WTC11 (cell line): ENCODE measurements at regions not wholly inside any gene's neighbourhood (a gene's known extent, or its start where the extent isn't known, plus 50 kb on each side); places are given as distances from the start of the nearest gene placed in this dataset.

ENCODE experiments used
- ATAC-seq: fragments of 200-7000 bp; cut with Tn5 transposase; 2 replicates; pipeline ENCODE4 v1.10.0; 2021; ENCODE audit warnings: mild to moderate bottlenecking, moderate library complexity
- CTCF ChIA-PET: fragments of 300-600 bp; sonication (Branson Sonifier 250); formaldehyde crosslinking; loops from one replicate; lab custom pipeline; 2021; ENCODE audit warnings: antibody characterized with exemption; lab: Charles Lee
- POLR2A ChIA-PET: fragments of 350-600 bp; sonication (Branson Sonifier 250); formaldehyde crosslinking; loops from one replicate; lab custom pipeline; 2021; ENCODE audit warnings: antibody characterized with exemption; lab: Charles Lee
- DNase-seq: peaks from one replicate; pipeline ENCODE4 v3.0.0; 2021; ENCODE audit warnings: low spot score
- H3K27ac Mint-ChIP-seq: 2 replicates; pipeline ENCODE4 v1.8.0; 2021; ENCODE audit warnings: mixed read lengths
- H3K27me3 Mint-ChIP-seq: 2 replicates; pipeline ENCODE4 v1.8.0; 2021; ENCODE audit warnings: low read depth, mild to moderate bottlenecking, moderate library complexity, mixed read lengths
- H3K36me3 Mint-ChIP-seq: 2 replicates; pipeline ENCODE4 v1.8.0; 2021; ENCODE audit warnings: mixed read lengths
- H3K4me1 Mint-ChIP-seq: 2 replicates; pipeline ENCODE4 v1.8.0; 2022; ENCODE audit warnings: mixed read lengths
- H3K4me3 Mint-ChIP-seq: 2 replicates; pipeline ENCODE4 v1.8.0; 2021; ENCODE audit warnings: mild to moderate bottlenecking, moderate library complexity, mixed read lengths
- H3K9me3 Mint-ChIP-seq: 2 replicates; pipeline ENCODE4 v1.8.0; 2021; ENCODE audit warnings: mixed read lengths
- CBFB ChIP-seq: sonication (generic); formaldehyde crosslinking; IDR thresholded peaks from 2 replicates; pipeline ENCODE4 v1.8.1; 2022; ENCODE audit warnings: mild to moderate bottlenecking, low read depth, missing genetic modification reagents
- CREB1 ChIP-seq: sonication (generic); formaldehyde crosslinking; IDR thresholded peaks from 2 replicates; pipeline ENCODE4 v1.8.0; 2023; ENCODE audit warnings: mild to moderate bottlenecking, missing genetic modification reagents
- CREM ChIP-seq: sonication (generic); formaldehyde crosslinking; IDR thresholded peaks from 2 replicates; pipeline ENCODE4 v1.8.1; 2022; ENCODE audit warnings: mild to moderate bottlenecking, missing genetic modification reagents, moderate library complexity
- EMX1 ChIP-seq: fragments of 250-450 bp; sonication (Bioruptor Pico); IDR thresholded peaks from 2 replicates; pipeline ENCODE4 v1.8.0; 2021; ENCODE audit warnings: mild to moderate bottlenecking
- PRRX2 ChIP-seq: fragments of 250-450 bp; sonication (Bioruptor Pico); IDR thresholded peaks from 2 replicates; pipeline ENCODE4 v1.8.0; 2021; ENCODE audit warnings: mild to moderate bottlenecking
- TEAD1 ChIP-seq: sonication (generic); formaldehyde crosslinking; IDR thresholded peaks from 2 replicates; pipeline ENCODE4 v1.8.0; 2022; ENCODE audit warnings: mild to moderate bottlenecking, missing genetic modification reagents
- ZNF263 ChIP-seq: sonication (generic); formaldehyde crosslinking; IDR thresholded peaks from 2 replicates; pipeline ENCODE4 v1.8.1; 2022; ENCODE audit warnings: low read depth, mild to moderate bottlenecking, moderate library complexity, missing genetic modification reagents
- ZNF396 ChIP-seq: fragments of 250-450 bp; sonication (Bioruptor Pico); IDR thresholded peaks from 2 replicates; pipeline ENCODE4 v1.8.0; 2021; ENCODE audit warnings: mild to moderate bottlenecking, moderate library complexity, borderline replicate concordance
- TF ChIP-seq, protein P1 (sequence below): sonication (generic); formaldehyde crosslinking; IDR thresholded peaks from 2 replicates; pipeline ENCODE4 v1.8.0; 2022; ENCODE audit warnings: mild to moderate bottlenecking, missing genetic modification reagents
- TF ChIP-seq, protein P2 (sequence below): fragments of 250-450 bp; sonication (Bioruptor Pico); IDR thresholded peaks from 2 replicates; pipeline ENCODE4 v1.9.0; 2021; ENCODE audit warnings: mild to moderate bottlenecking
- TF ChIP-seq, protein P3 (sequence below): sonication (generic); formaldehyde crosslinking; IDR thresholded peaks from 2 replicates; pipeline ENCODE4 v1.8.0; 2022; ENCODE audit warnings: missing genetic modification reagents
- TF ChIP-seq, protein P4 (sequence below): fragments of 250-450 bp; sonication (Bioruptor Pico); IDR thresholded peaks from 2 replicates; pipeline ENCODE4 v1.9.0; 2021; ENCODE audit warnings: moderate library complexity, mild to moderate bottlenecking, inconsistent platforms, borderline replicate concordance
- TF ChIP-seq, protein P5 (sequence below): sonication (generic); formaldehyde crosslinking; IDR thresholded peaks from 2 replicates; pipeline ENCODE4 v1.8.1; 2022; ENCODE audit warnings: low read depth, mild to moderate bottlenecking, moderate library complexity, missing genetic modification reagents, borderline replicate concordance
- TF ChIP-seq, protein P6 (sequence below): sonication (generic); formaldehyde crosslinking; IDR thresholded peaks from 2 replicates; pipeline ENCODE4 v1.8.0; 2023; ENCODE audit warnings: missing genetic modification reagents
- TF ChIP-seq, protein P7 (sequence below): sonication (generic); formaldehyde crosslinking; IDR thresholded peaks from 2 replicates; pipeline ENCODE4 v1.8.1; 2023; ENCODE audit warnings: mild to moderate bottlenecking, missing genetic modification reagents, moderate library complexity
- TF ChIP-seq, protein P8 (sequence below): sonication (generic); formaldehyde crosslinking; IDR thresholded peaks from 2 replicates; pipeline ENCODE4 v1.8.0; 2022; ENCODE audit warnings: mild to moderate bottlenecking, missing genetic modification reagents
- TF ChIP-seq, protein P9 (sequence below): sonication (generic); formaldehyde crosslinking; IDR thresholded peaks from 2 replicates; pipeline ENCODE4 v1.8.1; 2022; ENCODE audit warnings: low read depth, missing genetic modification reagents, borderline replicate concordance
- TF ChIP-seq, protein P10 (sequence below): sonication (generic); formaldehyde crosslinking; IDR thresholded peaks from 2 replicates; pipeline ENCODE4 v1.8.1; 2023; ENCODE audit warnings: mild to moderate bottlenecking, missing genetic modification reagents

DNA sequence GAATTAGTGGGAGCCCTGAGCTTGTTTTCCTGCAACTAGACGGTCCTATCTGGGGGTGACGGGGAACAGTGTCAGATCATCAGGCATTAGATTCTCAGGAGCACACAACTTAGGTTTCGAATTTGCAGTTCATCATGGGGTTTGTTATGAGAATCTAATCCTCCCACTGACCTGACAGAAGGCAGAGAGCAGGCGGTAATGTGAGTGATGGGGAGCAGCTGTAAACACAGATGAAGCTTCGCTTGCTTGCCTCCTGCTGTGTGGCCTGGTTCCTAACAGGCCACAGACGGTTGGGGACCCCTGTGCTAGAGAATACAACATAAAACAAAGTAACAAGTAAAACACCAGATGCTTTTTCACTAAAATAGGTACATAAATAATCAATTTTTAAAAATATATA, 86.2 kb upstream of the BLTP1 start:
- POLR2A ChIA-PET: no interaction called here
- no peaks in the 10 kb centered on the region for H3K36me3 Mint-ChIP-seq
- CTCF ChIA-PET: no interaction called here
- H3K9me3 Mint-ChIP-seq: peaks cover 3% of the 10 kb centered on the region; the same call in 1 of the 2 replicates
- ATAC-seq (no peak), DNase-seq (no peak)
- TF ChIP-seq ZNF263 (CRISPR knock-in tag) (no peak), ZNF396 (CRISPR knock-in tag) (no peak), CBFB (CRISPR knock-in tag) (no peak), TEAD1 (CRISPR knock-in tag) (no peak), EMX1 (no peak)
- TF ChIP-seq, protein P1, sequence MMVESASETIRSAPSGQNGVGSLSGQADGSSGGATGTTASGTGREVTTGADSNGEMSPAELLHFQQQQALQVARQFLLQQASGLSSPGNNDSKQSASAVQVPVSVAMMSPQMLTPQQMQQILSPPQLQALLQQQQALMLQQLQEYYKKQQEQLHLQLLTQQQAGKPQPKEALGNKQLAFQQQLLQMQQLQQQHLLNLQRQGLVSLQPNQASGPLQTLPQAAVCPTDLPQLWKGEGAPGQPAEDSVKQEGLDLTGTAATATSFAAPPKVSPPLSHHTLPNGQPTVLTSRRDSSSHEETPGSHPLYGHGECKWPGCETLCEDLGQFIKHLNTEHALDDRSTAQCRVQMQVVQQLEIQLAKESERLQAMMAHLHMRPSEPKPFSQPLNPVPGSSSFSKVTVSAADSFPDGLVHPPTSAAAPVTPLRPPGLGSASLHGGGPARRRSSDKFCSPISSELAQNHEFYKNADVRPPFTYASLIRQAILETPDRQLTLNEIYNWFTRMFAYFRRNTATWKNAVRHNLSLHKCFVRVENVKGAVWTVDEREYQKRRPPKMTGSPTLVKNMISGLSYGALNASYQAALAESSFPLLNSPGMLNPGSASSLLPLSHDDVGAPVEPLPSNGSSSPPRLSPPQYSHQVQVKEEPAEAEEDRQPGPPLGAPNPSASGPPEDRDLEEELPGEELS: no peak
- TF ChIP-seq, protein P2, sequence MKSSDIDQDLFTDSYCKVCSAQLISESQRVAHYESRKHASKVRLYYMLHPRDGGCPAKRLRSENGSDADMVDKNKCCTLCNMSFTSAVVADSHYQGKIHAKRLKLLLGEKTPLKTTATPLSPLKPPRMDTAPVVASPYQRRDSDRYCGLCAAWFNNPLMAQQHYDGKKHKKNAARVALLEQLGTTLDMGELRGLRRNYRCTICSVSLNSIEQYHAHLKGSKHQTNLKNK (CRISPR knock-in tag): no peak
- TF ChIP-seq, protein P3, sequence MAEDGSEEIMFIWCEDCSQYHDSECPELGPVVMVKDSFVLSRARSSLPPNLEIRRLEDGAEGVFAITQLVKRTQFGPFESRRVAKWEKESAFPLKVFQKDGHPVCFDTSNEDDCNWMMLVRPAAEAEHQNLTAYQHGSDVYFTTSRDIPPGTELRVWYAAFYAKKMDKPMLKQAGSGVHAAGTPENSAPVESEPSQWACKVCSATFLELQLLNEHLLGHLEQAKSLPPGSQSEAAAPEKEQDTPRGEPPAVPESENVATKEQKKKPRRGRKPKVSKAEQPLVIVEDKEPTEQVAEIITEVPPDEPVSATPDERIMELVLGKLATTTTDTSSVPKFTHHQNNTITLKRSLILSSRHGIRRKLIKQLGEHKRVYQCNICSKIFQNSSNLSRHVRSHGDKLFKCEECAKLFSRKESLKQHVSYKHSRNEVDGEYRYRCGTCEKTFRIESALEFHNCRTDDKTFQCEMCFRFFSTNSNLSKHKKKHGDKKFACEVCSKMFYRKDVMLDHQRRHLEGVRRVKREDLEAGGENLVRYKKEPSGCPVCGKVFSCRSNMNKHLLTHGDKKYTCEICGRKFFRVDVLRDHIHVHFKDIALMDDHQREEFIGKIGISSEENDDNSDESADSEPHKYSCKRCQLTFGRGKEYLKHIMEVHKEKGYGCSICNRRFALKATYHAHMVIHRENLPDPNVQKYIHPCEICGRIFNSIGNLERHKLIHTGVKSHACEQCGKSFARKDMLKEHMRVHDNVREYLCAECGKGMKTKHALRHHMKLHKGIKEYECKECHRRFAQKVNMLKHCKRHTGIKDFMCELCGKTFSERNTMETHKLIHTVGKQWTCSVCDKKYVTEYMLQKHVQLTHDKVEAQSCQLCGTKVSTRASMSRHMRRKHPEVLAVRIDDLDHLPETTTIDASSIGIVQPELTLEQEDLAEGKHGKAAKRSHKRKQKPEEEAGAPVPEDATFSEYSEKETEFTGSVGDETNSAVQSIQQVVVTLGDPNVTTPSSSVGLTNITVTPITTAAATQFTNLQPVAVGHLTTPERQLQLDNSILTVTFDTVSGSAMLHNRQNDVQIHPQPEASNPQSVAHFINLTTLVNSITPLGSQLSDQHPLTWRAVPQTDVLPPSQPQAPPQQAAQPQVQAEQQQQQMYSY (CRISPR knock-in tag): no peak
- TF ChIP-seq, protein P4, sequence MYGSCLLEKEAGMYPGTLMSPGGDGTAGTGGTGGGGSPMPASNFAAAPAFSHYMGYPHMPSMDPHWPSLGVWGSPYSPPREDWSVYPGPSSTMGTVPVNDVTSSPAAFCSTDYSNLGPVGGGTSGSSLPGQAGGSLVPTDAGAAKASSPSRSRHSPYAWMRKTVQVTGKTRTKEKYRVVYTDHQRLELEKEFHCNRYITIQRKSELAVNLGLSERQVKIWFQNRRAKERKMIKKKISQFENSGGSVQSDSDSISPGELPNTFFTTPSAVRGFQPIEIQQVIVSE (CRISPR knock-in tag): no peak
- TF ChIP-seq, protein P5, sequence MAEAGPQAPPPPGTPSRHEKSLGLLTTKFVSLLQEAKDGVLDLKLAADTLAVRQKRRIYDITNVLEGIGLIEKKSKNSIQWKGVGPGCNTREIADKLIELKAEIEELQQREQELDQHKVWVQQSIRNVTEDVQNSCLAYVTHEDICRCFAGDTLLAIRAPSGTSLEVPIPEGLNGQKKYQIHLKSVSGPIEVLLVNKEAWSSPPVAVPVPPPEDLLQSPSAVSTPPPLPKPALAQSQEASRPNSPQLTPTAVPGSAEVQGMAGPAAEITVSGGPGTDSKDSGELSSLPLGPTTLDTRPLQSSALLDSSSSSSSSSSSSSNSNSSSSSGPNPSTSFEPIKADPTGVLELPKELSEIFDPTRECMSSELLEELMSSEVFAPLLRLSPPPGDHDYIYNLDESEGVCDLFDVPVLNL (CRISPR knock-in tag): no peak
- TF ChIP-seq, protein P6, sequence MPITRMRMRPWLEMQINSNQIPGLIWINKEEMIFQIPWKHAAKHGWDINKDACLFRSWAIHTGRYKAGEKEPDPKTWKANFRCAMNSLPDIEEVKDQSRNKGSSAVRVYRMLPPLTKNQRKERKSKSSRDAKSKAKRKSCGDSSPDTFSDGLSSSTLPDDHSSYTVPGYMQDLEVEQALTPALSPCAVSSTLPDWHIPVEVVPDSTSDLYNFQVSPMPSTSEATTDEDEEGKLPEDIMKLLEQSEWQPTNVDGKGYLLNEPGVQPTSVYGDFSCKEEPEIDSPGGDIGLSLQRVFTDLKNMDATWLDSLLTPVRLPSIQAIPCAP (CRISPR knock-in tag): no peak
- no peak overlapping the region for H3K4me3 Mint-ChIP-seq
- no peak overlapping the region for H3K27ac Mint-ChIP-seq
- H3K4me1 Mint-ChIP-seq: no peaks in the 10 kb centered on the region
- H3K27me3 Mint-ChIP-seq: no peaks in the 10 kb centered on the region

DNA sequence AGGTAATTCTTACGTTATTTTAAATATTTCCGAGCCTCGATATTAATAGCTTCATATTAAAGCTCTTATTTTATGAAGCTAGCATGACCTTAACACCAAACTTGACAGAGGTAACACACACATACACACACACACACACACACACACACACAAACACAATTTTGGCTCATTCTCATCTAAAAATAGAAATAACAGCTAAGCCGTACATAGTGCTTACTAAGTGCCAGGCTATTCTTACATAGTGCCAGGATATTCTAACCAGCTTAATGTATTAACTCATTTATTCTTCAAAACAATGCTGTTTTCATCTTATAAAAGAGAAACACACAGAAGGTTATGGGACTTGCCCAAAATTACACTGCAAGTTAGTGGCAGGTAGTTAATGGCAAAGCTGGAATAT, 87.0 kb upstream of the BLTP1 start:
- DNase-seq: no peak
- TF ChIP-seq, protein P7, sequence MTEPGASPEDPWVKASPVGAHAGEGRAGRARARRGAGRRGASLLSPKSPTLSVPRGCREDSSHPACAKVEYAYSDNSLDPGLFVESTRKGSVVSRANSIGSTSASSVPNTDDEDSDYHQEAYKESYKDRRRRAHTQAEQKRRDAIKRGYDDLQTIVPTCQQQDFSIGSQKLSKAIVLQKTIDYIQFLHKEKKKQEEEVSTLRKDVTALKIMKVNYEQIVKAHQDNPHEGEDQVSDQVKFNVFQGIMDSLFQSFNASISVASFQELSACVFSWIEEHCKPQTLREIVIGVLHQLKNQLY (CRISPR knock-in tag): no peak
- TF ChIP-seq CREM (CRISPR knock-in tag) (no peak), CREB1 (CRISPR knock-in tag) (no peak), PRRX2 (CRISPR knock-in tag) (no peak)
- TF ChIP-seq, protein P8, sequence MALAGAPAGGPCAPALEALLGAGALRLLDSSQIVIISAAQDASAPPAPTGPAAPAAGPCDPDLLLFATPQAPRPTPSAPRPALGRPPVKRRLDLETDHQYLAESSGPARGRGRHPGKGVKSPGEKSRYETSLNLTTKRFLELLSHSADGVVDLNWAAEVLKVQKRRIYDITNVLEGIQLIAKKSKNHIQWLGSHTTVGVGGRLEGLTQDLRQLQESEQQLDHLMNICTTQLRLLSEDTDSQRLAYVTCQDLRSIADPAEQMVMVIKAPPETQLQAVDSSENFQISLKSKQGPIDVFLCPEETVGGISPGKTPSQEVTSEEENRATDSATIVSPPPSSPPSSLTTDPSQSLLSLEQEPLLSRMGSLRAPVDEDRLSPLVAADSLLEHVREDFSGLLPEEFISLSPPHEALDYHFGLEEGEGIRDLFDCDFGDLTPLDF (CRISPR knock-in tag): no peak
- TF ChIP-seq, protein P9, sequence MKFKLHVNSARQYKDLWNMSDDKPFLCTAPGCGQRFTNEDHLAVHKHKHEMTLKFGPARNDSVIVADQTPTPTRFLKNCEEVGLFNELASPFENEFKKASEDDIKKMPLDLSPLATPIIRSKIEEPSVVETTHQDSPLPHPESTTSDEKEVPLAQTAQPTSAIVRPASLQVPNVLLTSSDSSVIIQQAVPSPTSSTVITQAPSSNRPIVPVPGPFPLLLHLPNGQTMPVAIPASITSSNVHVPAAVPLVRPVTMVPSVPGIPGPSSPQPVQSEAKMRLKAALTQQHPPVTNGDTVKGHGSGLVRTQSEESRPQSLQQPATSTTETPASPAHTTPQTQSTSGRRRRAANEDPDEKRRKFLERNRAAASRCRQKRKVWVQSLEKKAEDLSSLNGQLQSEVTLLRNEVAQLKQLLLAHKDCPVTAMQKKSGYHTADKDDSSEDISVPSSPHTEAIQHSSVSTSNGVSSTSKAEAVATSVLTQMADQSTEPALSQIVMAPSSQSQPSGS: no peak
- TF ChIP-seq, protein P10, sequence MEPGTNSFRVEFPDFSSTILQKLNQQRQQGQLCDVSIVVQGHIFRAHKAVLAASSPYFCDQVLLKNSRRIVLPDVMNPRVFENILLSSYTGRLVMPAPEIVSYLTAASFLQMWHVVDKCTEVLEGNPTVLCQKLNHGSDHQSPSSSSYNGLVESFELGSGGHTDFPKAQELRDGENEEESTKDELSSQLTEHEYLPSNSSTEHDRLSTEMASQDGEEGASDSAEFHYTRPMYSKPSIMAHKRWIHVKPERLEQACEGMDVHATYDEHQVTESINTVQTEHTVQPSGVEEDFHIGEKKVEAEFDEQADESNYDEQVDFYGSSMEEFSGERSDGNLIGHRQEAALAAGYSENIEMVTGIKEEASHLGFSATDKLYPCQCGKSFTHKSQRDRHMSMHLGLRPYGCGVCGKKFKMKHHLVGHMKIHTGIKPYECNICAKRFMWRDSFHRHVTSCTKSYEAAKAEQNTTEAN (CRISPR knock-in tag): no peak

More for the DNA sequence above, 87.0 kb upstream of the BLTP1 start:
- H3K9me3 Mint-ChIP-seq: peaks cover 3% of the 10 kb centered on the region; the same call in 1 of the 2 replicates
- ATAC-seq: no peak
- no peaks in the 10 kb centered on the region for H3K4me1 Mint-ChIP-seq
- POLR2A ChIA-PET: no interaction called here
- CTCF ChIA-PET: no interaction called here
- no peak overlapping the region for H3K27ac Mint-ChIP-seq
- H3K27me3 Mint-ChIP-seq: no peaks in the 10 kb centered on the region
- no peaks in the 10 kb centered on the region for H3K36me3 Mint-ChIP-seq
- H3K4me3 Mint-ChIP-seq: no peak overlapping the region
